ENCODE measurements at regions not wholly inside any gene's neighbourhood (a gene's known extent, or its start where the extent isn't known, plus 50 kb on each side); places are given as distances from the start of the nearest gene placed in this dataset.

DNA sequence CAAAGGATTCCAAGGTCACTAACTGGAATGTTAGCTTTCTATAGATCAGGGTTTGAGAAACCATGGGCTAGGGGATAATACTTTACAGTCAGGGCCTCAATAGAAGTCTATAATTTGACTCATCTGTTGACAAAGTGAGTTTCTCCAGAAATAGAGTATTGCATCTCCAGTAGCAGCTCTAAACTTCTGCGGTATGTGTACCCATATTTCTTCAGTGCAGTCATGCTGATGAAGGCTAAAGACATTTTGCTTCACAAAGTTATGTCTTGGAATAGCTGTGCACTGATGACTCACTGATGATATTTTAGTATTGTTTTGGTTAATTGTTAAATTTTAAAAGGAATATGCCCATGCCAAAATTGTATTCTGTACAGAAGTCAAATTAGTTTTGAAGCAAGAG, 464.9 kb upstream of the AMOT start:
- no peaks in the 10 kb centered on the region for H3K27me3 ChIP-seq (ENCODE audit: control insufficient read depth in 1 of 2, insufficient read depth in 2 of 2, low read length in 2 of 2)
- H3K4me2 ChIP-seq (ENCODE audit: low read depth, low read length) = no peak overlapping the region
- ChIA-PET POLR2A (no interaction called here), CTCF (ENCODE audit: low intra/inter-chr PET ratio, low total read pairs) (no interaction called here)
- in situ Hi-C loops (cut with HindIII; ENCODE audit: extremely low pct_ligation_motif_present, low pct_unique_long_range_greater_than_20kb) = no loop called here
- DNase-seq (ENCODE audit: low spot score) (no peak), FAIRE-seq (no peak), ATAC-seq (no peak)
- no TSS peak for BruUV-seq (replicated peaks)
- 0% methylated on average over 1 of the region's 1 CpG for WGBS (ENCODE audit: low lambda C conversion rate)
- no peaks in the 10 kb centered on the region for H3K9me3 ChIP-seq (ENCODE audit: low read length)
- H3K4me3 ChIP-seq (replicated peaks in 1 of 3; ENCODE audit: insufficient read depth in 1 of 3, low read depth in 2 of 3, low read length in 3 of 3) = no peak overlapping the region
- H3K79me2 ChIP-seq (ENCODE audit: insufficient read depth, low read length) = no peaks in the 10 kb centered on the region
- no peaks in the 10 kb centered on the region for H3K4me1 ChIP-seq (ENCODE audit: insufficient read depth, low read length)
- TF ChIP-seq GTF3A (CRISPR knock-in tag; conservative IDR thresholded peaks at IDR 0.05) (no peak), HDAC6 (IDR thresholded peaks at IDR 0.05; ENCODE audit: low read depth, low read length) (no peak), ZNF674 (CRISPR knock-in tag; IDR thresholded peaks at IDR 0.05; ENCODE audit: low read depth) (no peak), PITX1 (CRISPR knock-in tag; IDR thresholded peaks at IDR 0.05) (no peak)
- TF ChIP-seq, protein P1, sequence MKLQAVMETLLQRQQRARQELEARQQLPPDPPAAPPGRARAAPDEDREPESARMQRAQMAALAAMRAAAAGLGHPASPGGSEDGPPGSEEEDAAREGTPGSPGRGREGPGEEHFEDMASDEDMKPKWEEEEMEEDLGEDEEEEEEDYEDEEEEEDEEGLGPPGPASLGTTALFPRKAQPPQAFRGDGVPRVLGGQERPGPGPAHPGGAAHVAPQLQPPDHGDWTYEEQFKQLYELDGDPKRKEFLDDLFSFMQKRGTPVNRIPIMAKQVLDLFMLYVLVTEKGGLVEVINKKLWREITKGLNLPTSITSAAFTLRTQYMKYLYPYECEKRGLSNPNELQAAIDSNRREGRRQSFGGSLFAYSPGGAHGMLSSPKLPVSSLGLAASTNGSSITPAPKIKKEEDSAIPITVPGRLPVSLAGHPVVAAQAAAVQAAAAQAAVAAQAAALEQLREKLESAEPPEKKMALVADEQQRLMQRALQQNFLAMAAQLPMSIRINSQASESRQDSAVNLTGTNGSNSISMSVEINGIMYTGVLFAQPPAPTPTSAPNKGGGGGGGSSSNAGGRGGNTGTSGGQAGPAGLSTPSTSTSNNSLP (IDR thresholded peaks at IDR 0.05; ENCODE audit: low read depth, low read length) = no peak
- H4K20me1 ChIP-seq (ENCODE audit: insufficient read depth, low read length) = no peaks in the 10 kb centered on the region
- H3K36me3 ChIP-seq (replicated peaks in 1 of 2; ENCODE audit: control insufficient read depth in 1 of 2, insufficient read depth in 2 of 2, low read length in 2 of 2) = no peaks in the 10 kb centered on the region
- intact Hi-C loops (cut with micrococcal nuclease; ENCODE audit: unreplicated experiment) = no loop called here
- no peak overlapping the region for H2AFZ ChIP-seq (ENCODE audit: low read length)
- H3K9ac ChIP-seq (ENCODE audit: insufficient read depth, low read depth, low read length) = no peak overlapping the region
- no peak overlapping the region for H3K27ac ChIP-seq (ENCODE audit: extremely low read length, insufficient read depth, low read length)

DNA sequence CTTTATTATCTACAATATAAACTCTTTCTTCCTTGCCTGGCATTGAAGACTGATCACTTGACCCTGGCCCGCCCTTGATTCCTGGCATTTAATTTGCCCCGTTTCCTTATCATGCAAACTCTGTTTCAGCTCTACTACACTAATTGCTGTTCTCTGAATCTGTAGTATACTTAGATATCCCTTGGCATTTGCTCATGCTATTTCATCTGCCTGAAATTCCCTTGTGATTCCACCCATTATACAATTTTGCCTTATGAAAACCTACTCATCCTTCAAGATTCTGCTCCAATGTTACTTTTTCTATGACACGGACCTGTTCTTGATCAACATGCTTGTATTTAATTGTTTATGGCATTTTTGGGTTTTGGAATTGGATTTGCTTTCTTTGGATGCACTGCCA, 459.9 kb upstream of the AMOT start:
- Histone ChIP-seq H3K36me3 (replicated peaks in 1 of 2; ENCODE audit: control insufficient read depth in 1 of 2, insufficient read depth in 2 of 2, low read length in 2 of 2) (no peaks in the 10 kb centered on the region), H3K9ac (ENCODE audit: insufficient read depth, low read depth, low read length) (no peak overlapping the region), H2AFZ (ENCODE audit: low read length) (no peak overlapping the region), H3K27ac (ENCODE audit: extremely low read length, insufficient read depth, low read length) (no peak overlapping the region), H4K20me1 (ENCODE audit: insufficient read depth, low read length) (no peaks in the 10 kb centered on the region), H3K4me1 (ENCODE audit: insufficient read depth, low read length) (no peaks in the 10 kb centered on the region), H3K27me3 (ENCODE audit: control insufficient read depth in 1 of 2, insufficient read depth in 2 of 2, low read length in 2 of 2) (no peaks in the 10 kb centered on the region), H3K4me3 (replicated peaks in 1 of 3; ENCODE audit: insufficient read depth in 1 of 3, low read depth in 2 of 3, low read length in 3 of 3) (no peak overlapping the region), H3K4me2 (ENCODE audit: low read depth, low read length) (no peak overlapping the region), H3K79me2 (ENCODE audit: insufficient read depth, low read length) (no peaks in the 10 kb centered on the region), H3K9me3 (ENCODE audit: low read length) (no peaks in the 10 kb centered on the region)
- in situ Hi-C loops (cut with HindIII; ENCODE audit: extremely low pct_ligation_motif_present, low pct_unique_long_range_greater_than_20kb) = no loop called here
- FAIRE-seq = no peak
- TF ChIP-seq SNAI1 (CRISPR knock-in tag; IDR thresholded peaks at IDR 0.05; ENCODE audit: borderline replicate concordance) = no peak
- CTCF ChIA-PET (ENCODE audit: low intra/inter-chr PET ratio, low total read pairs) = no interaction called here
- POLR2A ChIA-PET = no interaction called here
- intact Hi-C loops (cut with micrococcal nuclease; ENCODE audit: unreplicated experiment) = no loop called here
- WGBS (ENCODE audit: low lambda C conversion rate) = 2% methylated on average over 3 of the region's 3 CpGs
- no peak for DNase-seq (ENCODE audit: low spot score)
- no TSS peak for BruUV-seq (replicated peaks)
- no peak for ATAC-seq
